H9 (cell line): ENCODE measurements at regions not wholly inside any gene's neighbourhood (a gene's known extent, or its start where the extent isn't known, plus 50 kb on each side); places are given as distances from the start of the nearest gene placed in this dataset.
A peak's percentile ranks its signal among the peaks of the same experiment; 100 is the strongest.

Experiments used
- DNase-seq: peaks from one replicate; pipeline ENCODE4 v3.0.0-alpha.2; 2017
- H2AFZ ChIP-seq: one replicate; pipeline ENCODE4 v1.6.1; 2013; ENCODE audit warnings: mild to moderate bottlenecking, low read length, control low read depth, moderate library complexity
- H2AK5ac ChIP-seq: 2 replicates; pipeline ENCODE4 v1.6.1; 2013; ENCODE audit warnings: low read length, control low read depth, mixed read lengths; ENCODE audit not compliant: insufficient read length
- H2BK120ac ChIP-seq: one replicate; pipeline ENCODE4 v1.6.1; 2013; ENCODE audit warnings: low read depth, mild to moderate bottlenecking, low read length, control low read depth, inconsistent platforms; ENCODE audit not compliant: poor library complexity, severe bottlenecking
- H2BK12ac ChIP-seq: 2 replicates; pipeline ENCODE4 v1.6.1; 2013; ENCODE audit warnings: low read length, control low read depth, mixed read lengths, low read depth; ENCODE audit not compliant: insufficient read length
- H2BK15ac ChIP-seq: 2 replicates; pipeline ENCODE4 v1.6.1; 2013; ENCODE audit warnings: low read depth, low read length, control low read depth
- H2BK20ac ChIP-seq: one replicate; pipeline ENCODE4 v1.6.1; 2013; ENCODE audit warnings: low read depth, mild to moderate bottlenecking, low read length, control low read depth, inconsistent platforms; ENCODE audit not compliant: poor library complexity, severe bottlenecking
- H2BK5ac ChIP-seq: 2 replicates; pipeline ENCODE4 v1.6.1; 2013; ENCODE audit warnings: low read length, control low read depth, mixed read lengths; ENCODE audit not compliant: insufficient read length
- H3K14ac ChIP-seq: 2 replicates; pipeline ENCODE4 v1.6.1; 2013; ENCODE audit warnings: low read length, control low read depth; ENCODE audit not compliant: insufficient read depth
- H3K18ac ChIP-seq: 2 replicates; pipeline ENCODE4 v1.6.1; 2013; ENCODE audit warnings: low read depth, mild to moderate bottlenecking, mixed read lengths, low read length, control low read depth; ENCODE audit not compliant: insufficient read length
- H3K23ac ChIP-seq: 2 replicates; pipeline ENCODE4 v1.6.1; 2013; ENCODE audit warnings: low read length, control low read depth, mixed read lengths, low read depth; ENCODE audit not compliant: insufficient read length
- H3K23me2 ChIP-seq: 2 replicates; pipeline ENCODE4 v1.6.1; 2013; ENCODE audit warnings: low read depth, mild to moderate bottlenecking, mixed read lengths, low read length, control low read depth; ENCODE audit not compliant: insufficient read length, poor library complexity, severe bottlenecking
- H3K27ac ChIP-seq: 2 replicates; pipeline ENCODE4 v1.5.1; 2013; ENCODE audit warnings: low read length, control low read depth, mixed read lengths, low read depth; ENCODE audit not compliant: insufficient read length
- H3K27me3 ChIP-seq: 2 replicates; pipeline ENCODE4 v1.6.1; 2013; ENCODE audit warnings: low read length, control low read depth, inconsistent platforms; ENCODE audit not compliant: insufficient read depth
- H3K4ac ChIP-seq: 2 replicates; pipeline ENCODE4 v1.6.1; 2013; ENCODE audit warnings: low read depth, mild to moderate bottlenecking, control low read depth, inconsistent platforms, low read length, moderate library complexity
- H3K4me1 ChIP-seq: 2 replicates; pipeline ENCODE4 v1.6.1; 2013; ENCODE audit warnings: low read length, control low read depth, inconsistent platforms; ENCODE audit not compliant: insufficient read depth
- H3K4me2 ChIP-seq: 2 replicates; pipeline ENCODE4 v1.6.1; 2013; ENCODE audit warnings: low read length, control low read depth, mixed read lengths; ENCODE audit not compliant: insufficient read length, insufficient read depth
- H3K56ac ChIP-seq: 2 replicates; pipeline ENCODE4 v1.6.1; 2013; ENCODE audit warnings: low read depth, mild to moderate bottlenecking, mixed read lengths, low read length, control low read depth; ENCODE audit not compliant: insufficient read length
- H3K79me1 ChIP-seq: 2 replicates; pipeline ENCODE4 v1.6.1; 2013; ENCODE audit warnings: low read depth, mild to moderate bottlenecking, moderate library complexity, low read length, control low read depth, inconsistent platforms; ENCODE audit not compliant: insufficient read depth, poor library complexity, severe bottlenecking
- H3K79me2 ChIP-seq: 2 replicates; pipeline ENCODE4 v1.6.1; 2013; ENCODE audit warnings: low read length, control low read depth, inconsistent platforms; ENCODE audit not compliant: insufficient read depth
- H3K9ac ChIP-seq: 2 replicates; pipeline ENCODE4 v1.6.1; 2013; ENCODE audit warnings: low read length, control low read depth, mixed read lengths; ENCODE audit not compliant: insufficient read length; ENCODE audit errors: extremely low read depth
- H3K9me3 ChIP-seq: one replicate; pipeline ENCODE4 v1.6.1; 2013; ENCODE audit warnings: low read depth, low read length, inconsistent platforms; ENCODE audit not compliant: control insufficient read depth
- H3T11ph ChIP-seq: one replicate; pipeline ENCODE4 v1.6.1; 2013; ENCODE audit warnings: mild to moderate bottlenecking, low read length, control low read depth, inconsistent platforms
- H4K20me1 ChIP-seq: one replicate; pipeline ENCODE4 v1.6.1; 2013; ENCODE audit not compliant: control insufficient read depth, insufficient read length, insufficient read depth
- H4K5ac ChIP-seq: 2 replicates; pipeline ENCODE4 v1.6.1; 2013; ENCODE audit warnings: low read depth, mild to moderate bottlenecking, mixed read lengths, low read length, control low read depth; ENCODE audit not compliant: insufficient read length
- H4K8ac ChIP-seq: replicated peaks from 2 replicates; pipeline ENCODE4 v1.6.1; 2013; ENCODE audit warnings: low read length, control low read depth, mixed read lengths, low read depth; ENCODE audit not compliant: insufficient read length
- H4K91ac ChIP-seq: 2 replicates; pipeline ENCODE4 v1.6.1; 2013; ENCODE audit warnings: low read depth, mild to moderate bottlenecking, moderate library complexity, mixed read lengths, low read length, control low read depth; ENCODE audit not compliant: insufficient read length
- H3K27ac Mint-ChIP-seq, 3 experiments: 2 replicates in 2 of 3; 3 replicates in 1 of 3; pipeline ENCODE4 v1.8.0; 2020 to 2021; ENCODE audit warnings: mixed read lengths in 3 of 3, mild to moderate bottlenecking in 1 of 3, moderate library complexity in 1 of 3
- H3K27me3 Mint-ChIP-seq: 2 replicates; pipeline ENCODE4 v1.8.0; 2021; ENCODE audit warnings: low read depth, mild to moderate bottlenecking, moderate library complexity, mixed read lengths
- H3K36me3 Mint-ChIP-seq, 3 experiments: 2 replicates in 2 of 3; 3 replicates in 1 of 3; pipeline ENCODE4 v1.8.0; 2020 to 2021; ENCODE audit warnings: low read depth in 3 of 3, mixed read lengths in 3 of 3; ENCODE audit not compliant: insufficient read depth in 1 of 3
- H3K4me1 Mint-ChIP-seq, 2 experiments: 2 replicates each; pipeline ENCODE4 v1.8.0; 2020; ENCODE audit warnings: mixed read lengths in 2 of 2
- H3K4me3 Mint-ChIP-seq, 2 experiments: 2 replicates in 1 of 2; 3 replicates in 1 of 2; pipeline ENCODE4 v1.8.0; 2020 to 2021; ENCODE audit warnings: mild to moderate bottlenecking in 2 of 2, mixed read lengths in 2 of 2, moderate library complexity in 1 of 2
- H3K9me3 Mint-ChIP-seq, 2 experiments: 2 replicates in 1 of 2; 3 replicates in 1 of 2; pipeline ENCODE4 v1.8.0; 2020; ENCODE audit warnings: mild to moderate bottlenecking in 2 of 2, mixed read lengths in 2 of 2, moderate library complexity in 1 of 2
- WGBS: extraction: QIAGEN DNeasy Blood & Tissue Kit; methylation state at CpG from one replicate; pipeline ENCODE4 v1.1.7; 2013; ENCODE audit warnings: missing lambda C conversion rate, low lambda C conversion rate, mixed read lengths; ENCODE audit not compliant: insufficient read length; ENCODE audit errors: extremely low coverage; 5-methylcytosine and 5-hydroxymethylcytosine counted together
- TF ChIP-seq, protein P1 (sequence below): fragments of 200-600 bp; sonication (generic); conservative IDR thresholded peaks from 3 replicates; pipeline ENCODE4 v1.8.0; 2021; ENCODE audit warnings: antibody characterized with exemption, mild to moderate bottlenecking

DNA sequence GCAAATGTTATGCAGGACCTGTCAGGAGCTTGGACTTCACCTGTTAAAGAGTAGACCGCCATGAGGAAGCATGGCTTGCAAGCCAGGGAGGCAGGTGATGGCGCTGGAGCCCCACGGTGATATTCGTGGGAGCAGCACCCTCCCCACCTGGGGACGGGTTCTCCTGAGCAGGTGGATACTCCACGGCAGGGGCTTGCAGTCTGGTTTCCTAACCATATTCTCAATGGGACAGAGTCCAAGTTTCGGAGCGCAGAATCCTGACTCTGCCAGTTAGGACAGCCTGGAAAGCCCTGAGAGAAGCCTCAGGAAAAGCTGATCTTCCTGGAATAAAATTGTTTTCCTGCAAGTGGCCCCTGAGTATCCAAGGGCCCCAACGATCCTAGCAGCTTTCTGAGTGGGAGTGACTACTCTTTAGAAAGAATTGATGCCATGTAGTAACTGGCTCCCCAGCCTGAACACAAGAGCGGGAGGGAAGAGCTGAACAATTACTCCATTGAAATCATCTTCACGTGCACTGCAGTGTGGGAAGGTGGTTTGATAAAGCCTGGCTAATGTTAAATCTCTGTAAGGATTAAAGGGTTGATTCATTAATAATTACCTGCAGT lies 146.3 kb upstream of the RAB4A start:
- no peak overlapping the region for H3K4me2 ChIP-seq
- peak overlapping the region in 1 of 3 experiments; percentile 13; a peak in 1 of 7 replicates for H3K27ac Mint-ChIP-seq
- TF ChIP-seq, protein P1, sequence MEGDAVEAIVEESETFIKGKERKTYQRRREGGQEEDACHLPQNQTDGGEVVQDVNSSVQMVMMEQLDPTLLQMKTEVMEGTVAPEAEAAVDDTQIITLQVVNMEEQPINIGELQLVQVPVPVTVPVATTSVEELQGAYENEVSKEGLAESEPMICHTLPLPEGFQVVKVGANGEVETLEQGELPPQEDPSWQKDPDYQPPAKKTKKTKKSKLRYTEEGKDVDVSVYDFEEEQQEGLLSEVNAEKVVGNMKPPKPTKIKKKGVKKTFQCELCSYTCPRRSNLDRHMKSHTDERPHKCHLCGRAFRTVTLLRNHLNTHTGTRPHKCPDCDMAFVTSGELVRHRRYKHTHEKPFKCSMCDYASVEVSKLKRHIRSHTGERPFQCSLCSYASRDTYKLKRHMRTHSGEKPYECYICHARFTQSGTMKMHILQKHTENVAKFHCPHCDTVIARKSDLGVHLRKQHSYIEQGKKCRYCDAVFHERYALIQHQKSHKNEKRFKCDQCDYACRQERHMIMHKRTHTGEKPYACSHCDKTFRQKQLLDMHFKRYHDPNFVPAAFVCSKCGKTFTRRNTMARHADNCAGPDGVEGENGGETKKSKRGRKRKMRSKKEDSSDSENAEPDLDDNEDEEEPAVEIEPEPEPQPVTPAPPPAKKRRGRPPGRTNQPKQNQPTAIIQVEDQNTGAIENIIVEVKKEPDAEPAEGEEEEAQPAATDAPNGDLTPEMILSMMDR: peak; percentile 14; the same call in 2 of the 3 replicates

More for the DNA sequence above, 146.3 kb upstream of the RAB4A start:
- no peaks in the 10 kb centered on the region for H4K20me1 ChIP-seq
- H3K79me2 ChIP-seq: no peaks in the 10 kb centered on the region
- no peak overlapping the region for H4K8ac ChIP-seq
- no peak overlapping the region for H2AFZ ChIP-seq
- no peak for DNase-seq
- H3K14ac ChIP-seq: no peak overlapping the region
- no peak overlapping the region for H3K4me3 Mint-ChIP-seq
- no peaks in the 10 kb centered on the region for H3K9me3 ChIP-seq
- H3K9ac ChIP-seq: no peak overlapping the region
- H3K4me1 Mint-ChIP-seq: peaks cover 21 to 23% of the 10 kb centered on the region in 2 experiments
- H3K4me1 ChIP-seq: peaks cover 2% of the 10 kb centered on the region; the same call in 1 of the 2 replicates
- no peaks in the 10 kb centered on the region for H3K23me2 ChIP-seq
- H2BK5ac ChIP-seq: no peak overlapping the region
- H3K18ac ChIP-seq: no peak overlapping the region
- no peak overlapping the region for H3K23ac ChIP-seq
- H3K9me3 Mint-ChIP-seq: no peaks in the 10 kb centered on the region; a peak in 1 of 5 replicates
- WGBS: no CpG with 5 or more reads among the region's 11 CpGs
- H3T11ph ChIP-seq: no peak overlapping the region
- H3K36me3 Mint-ChIP-seq: no peaks in the 10 kb centered on the region
- no peaks in the 10 kb centered on the region for H3K79me1 ChIP-seq
- no peak overlapping the region for H4K91ac ChIP-seq
- no peak overlapping the region for H2AK5ac ChIP-seq
- no peak overlapping the region for H3K56ac ChIP-seq
- no peak overlapping the region for H2BK20ac ChIP-seq
- H2BK12ac ChIP-seq: no peak overlapping the region
- H2BK120ac ChIP-seq: no peak overlapping the region
- no peak overlapping the region for H2BK15ac ChIP-seq
- H3K27me3 Mint-ChIP-seq: peaks cover 12% of the 10 kb centered on the region
- no peak overlapping the region for H3K27ac ChIP-seq
- no peak overlapping the region for H3K4ac ChIP-seq
- no peaks in the 10 kb centered on the region for H3K27me3 ChIP-seq
- H4K5ac ChIP-seq: no peak overlapping the region
